IPS-15b (cell line): ENCODE measurements at regions not wholly inside any gene's neighbourhood (a gene's known extent, or its start where the extent isn't known, plus 50 kb on each side); places are given as distances from the start of the nearest gene placed in this dataset.

ENCODE experiments used
- H3K27me3 ChIP-seq: one replicate; pipeline ENCODE4 v1.6.1; 2013; ENCODE audit warnings: low read length; ENCODE audit not compliant: control insufficient read depth, insufficient read depth
- H3K36me3 ChIP-seq: one replicate; pipeline ENCODE4 v1.6.1; 2013; ENCODE audit warnings: low read length; ENCODE audit not compliant: control insufficient read depth, insufficient read depth
- H3K4me1 ChIP-seq: one replicate; pipeline ENCODE4 v1.6.1; 2013; ENCODE audit warnings: mild to moderate bottlenecking, low read length; ENCODE audit not compliant: control insufficient read depth, insufficient read depth
- H3K4me3 ChIP-seq: one replicate; pipeline ENCODE4 v1.5.1; 2013; ENCODE audit warnings: low read depth, low read length
- H3K9ac ChIP-seq: one replicate; pipeline ENCODE4 v1.6.1; 2013; ENCODE audit warnings: low read depth, mild to moderate bottlenecking, low read length
- H3K9me3 ChIP-seq: one replicate; pipeline ENCODE4 v1.6.1; 2013; ENCODE audit warnings: mild to moderate bottlenecking, low read length; ENCODE audit not compliant: control insufficient read depth, insufficient read depth

DNA sequence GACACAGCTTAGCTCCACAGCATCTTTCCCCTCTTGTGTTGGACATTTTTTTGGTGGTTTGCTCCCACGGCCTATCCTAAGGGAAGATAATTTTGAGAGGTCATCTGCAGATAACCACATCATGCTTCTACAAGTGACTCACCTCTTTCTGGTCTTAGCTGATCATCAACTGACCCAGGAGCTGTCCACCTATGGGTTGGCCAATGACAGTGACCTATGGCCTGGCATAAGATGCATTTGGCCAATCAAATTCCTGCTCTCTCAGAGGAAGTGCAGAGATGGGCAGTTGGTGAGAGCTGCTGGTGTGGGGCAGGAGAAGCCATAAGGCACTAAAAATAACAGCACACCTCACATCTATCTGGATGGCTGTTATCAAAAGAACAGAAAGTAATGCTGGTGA lies 100.0 kb upstream of the CLDN14 start:
- Histone ChIP-seq H3K9me3 (no peaks in the 10 kb centered on the region), H3K36me3 (no peaks in the 10 kb centered on the region), H3K4me1 (no peaks in the 10 kb centered on the region), H3K27me3 (no peaks in the 10 kb centered on the region), H3K9ac (no peak overlapping the region), H3K4me3 (no peak overlapping the region)

DNA sequence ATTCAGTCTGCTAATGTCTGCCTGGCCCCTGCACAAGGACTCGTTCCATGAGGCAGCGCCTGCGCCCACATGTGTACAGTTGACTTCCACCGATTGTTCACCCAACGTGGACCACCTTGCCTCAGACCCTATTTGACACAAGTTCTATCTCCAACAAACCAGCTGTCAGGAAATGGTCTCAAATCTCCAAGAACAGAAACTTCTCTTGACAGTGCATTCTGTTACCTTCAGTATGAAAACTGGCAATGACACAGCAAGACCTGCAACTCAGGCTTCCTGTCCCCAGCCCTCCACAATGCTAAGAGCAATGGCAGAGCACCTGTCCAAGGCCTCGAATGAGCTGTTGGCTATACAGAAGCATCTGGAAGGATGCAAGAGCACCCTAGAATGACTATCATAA lies 102.3 kb upstream of the CLDN14 start:
- Histone ChIP-seq H3K4me3 (no peak overlapping the region), H3K4me1 (no peaks in the 10 kb centered on the region), H3K9me3 (no peaks in the 10 kb centered on the region), H3K36me3 (no peaks in the 10 kb centered on the region), H3K27me3 (no peaks in the 10 kb centered on the region), H3K9ac (no peak overlapping the region)

DNA sequence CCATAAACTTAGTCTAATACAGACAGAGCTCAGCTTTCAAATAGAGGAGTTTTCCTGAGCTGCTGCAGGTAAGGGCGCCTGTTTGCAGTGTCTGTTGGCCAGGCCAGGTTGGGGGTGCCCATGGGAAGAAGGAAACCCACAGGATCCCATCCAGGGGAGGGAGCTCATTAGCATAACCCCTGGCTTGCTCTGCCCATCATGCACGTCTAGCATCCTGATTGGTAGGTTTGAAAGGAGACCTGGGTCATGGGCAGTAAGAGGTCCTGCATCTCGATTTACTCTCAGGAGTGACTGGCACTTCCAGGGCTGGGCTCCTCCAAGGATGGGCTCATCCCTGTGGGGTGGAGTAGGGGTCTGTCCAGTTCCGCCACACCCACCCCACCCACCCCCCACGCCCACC lies 103.7 kb upstream of the CLDN14 start:
- H3K9me3 ChIP-seq, result no peaks in the 10 kb centered on the region
- no peaks in the 10 kb centered on the region for H3K27me3 ChIP-seq
- no peaks in the 10 kb centered on the region for H3K36me3 ChIP-seq
- H3K9ac ChIP-seq, result no peak overlapping the region
- no peak overlapping the region for H3K4me3 ChIP-seq
- H3K4me1 ChIP-seq, result no peaks in the 10 kb centered on the region

DNA sequence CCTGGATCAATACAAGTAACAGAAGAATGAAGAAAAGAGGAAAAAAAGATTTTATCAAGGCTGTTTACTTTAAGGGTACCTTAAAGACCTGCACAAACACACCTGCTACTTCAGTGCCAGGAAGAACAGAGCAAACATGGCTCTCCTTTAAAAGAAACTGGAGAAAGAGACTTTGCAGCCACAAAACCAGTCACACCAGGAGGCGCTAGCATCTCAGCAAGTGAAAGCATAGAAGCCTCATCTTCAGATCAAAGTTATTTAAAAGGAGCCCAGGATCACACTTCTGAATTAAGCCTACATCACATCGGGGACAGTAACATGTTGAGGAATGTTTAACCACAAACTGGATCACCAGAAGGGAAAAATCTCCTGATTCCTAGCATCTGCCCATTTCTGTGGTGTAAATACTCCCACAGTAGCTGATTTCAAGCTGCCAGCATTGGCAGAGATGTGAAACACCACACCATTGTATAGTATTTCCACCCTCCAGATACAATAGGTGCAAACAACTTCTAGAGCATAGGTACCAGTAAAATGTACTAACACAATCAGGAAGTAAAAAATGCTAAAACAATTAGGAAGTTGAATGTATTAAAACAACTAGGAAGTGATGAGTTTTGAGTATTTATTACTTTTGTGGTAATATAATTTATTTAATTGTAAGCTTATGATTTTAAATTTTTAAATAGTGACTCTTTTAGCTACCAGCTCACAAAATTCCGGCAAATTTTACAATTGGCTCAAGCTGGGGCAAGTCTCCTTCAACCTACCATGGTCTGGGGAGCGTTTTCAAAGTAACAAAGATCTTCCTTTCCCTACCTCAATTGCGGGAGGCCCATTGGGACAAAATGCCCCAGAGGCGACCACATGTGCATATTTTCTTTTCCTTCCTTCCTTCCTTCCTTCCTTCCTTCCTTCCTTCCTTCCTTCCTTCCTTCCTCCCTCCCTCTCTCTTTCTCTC lies 105.3 kb upstream of the CLDN14 start:
- Histone ChIP-seq H3K9ac (no peak overlapping the region), H3K27me3 (no peaks in the 10 kb centered on the region), H3K36me3 (no peaks in the 10 kb centered on the region), H3K4me1 (no peaks in the 10 kb centered on the region), H3K4me3 (no peak overlapping the region), H3K9me3 (no peaks in the 10 kb centered on the region)

DNA sequence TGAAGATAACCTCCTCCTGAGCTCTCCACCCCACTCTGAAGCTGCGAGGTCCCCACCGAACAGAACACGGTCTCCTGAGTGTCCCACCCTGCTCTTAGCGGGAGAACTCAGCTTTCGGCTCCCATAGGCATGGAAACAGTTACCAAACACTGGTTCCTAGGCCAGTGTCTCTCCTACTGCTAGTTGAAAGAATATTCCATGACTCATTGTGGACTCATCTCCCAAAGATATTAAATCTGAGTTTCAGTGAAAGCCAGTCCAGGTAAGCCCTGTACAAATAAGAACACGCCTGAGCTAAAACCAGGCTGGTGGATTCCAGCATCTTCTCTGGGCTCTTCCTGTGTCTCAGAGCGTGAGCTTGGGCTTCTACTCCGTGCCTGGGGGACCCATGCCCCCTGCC lies 107.5 kb upstream of the CLDN14 start:
- Histone ChIP-seq H3K4me3 (no peak overlapping the region), H3K9ac (no peak overlapping the region), H3K36me3 (no peaks in the 10 kb centered on the region), H3K27me3 (no peaks in the 10 kb centered on the region), H3K4me1 (no peaks in the 10 kb centered on the region), H3K9me3 (no peaks in the 10 kb centered on the region)

DNA sequence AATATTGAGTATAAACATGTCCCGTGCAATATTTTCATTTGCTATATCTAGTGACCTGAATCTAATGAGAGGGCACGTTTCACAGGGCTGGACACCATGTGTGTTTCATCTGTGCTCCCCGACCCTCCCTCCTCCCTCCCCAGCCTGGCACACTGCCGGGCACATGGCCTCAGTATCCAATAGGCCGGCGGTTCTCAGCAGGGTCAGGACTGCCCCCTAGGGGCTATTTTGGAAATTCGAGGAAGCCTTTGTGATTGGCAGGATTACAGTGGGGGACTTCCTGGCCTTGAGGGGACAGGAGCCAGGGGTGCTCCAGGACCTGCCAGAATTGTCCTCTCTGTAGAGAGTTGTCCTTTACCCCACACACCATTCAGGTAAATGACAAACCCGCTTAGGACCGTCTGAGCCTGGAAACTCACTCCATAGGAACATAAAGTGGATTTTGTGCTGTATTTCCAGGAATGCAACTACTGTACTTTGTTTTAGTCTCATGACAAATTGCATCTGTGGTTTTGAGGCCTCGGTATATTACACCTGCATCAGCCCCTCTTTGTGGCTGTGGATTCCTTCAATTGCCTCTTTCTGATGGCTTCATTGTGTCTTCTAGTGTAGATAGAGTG lies 109.5 kb upstream of the SIM2 start:
- Histone ChIP-seq H3K27me3 (no peaks in the 10 kb centered on the region), H3K4me1 (no peaks in the 10 kb centered on the region), H3K4me3 (no peak overlapping the region), H3K9ac (no peak overlapping the region), H3K9me3 (no peaks in the 10 kb centered on the region), H3K36me3 (no peaks in the 10 kb centered on the region)

DNA sequence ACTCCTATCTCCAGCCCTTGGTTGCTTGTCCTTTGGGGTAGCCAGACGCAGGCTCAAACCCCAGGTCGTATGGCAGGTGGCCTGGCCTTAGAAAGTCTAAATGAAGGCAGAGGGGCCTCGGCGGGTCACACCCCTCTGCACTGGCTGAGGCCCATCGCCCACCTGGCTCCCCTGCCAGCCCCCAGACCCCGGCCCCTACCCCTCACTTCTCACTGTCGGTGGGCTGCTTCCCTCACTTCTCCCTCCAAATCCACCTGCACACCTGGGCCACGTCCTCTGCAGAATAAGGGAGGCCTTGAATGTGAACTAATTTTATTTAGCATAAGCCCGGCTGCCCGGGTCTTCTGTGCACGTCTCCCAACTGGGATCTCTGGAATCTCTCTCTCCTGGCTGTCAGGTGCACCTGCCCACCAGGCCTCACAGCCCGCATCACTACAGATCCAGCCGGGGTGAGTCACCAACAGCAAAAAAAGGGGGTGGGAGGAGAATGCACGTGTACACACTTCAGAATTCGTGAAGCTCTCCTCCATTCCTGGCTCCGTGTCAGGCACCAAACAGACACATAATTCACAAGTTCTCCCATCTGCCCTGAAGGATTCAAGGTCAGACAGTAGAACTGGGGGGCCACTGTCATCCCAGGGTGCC lies 107.5 kb upstream of the SIM2 start:
- H3K9ac ChIP-seq, result no peak overlapping the region
- no peaks in the 10 kb centered on the region for H3K9me3 ChIP-seq
- H3K36me3 ChIP-seq, result no peaks in the 10 kb centered on the region
- H3K4me3 ChIP-seq, result no peak overlapping the region
- H3K4me1 ChIP-seq, result no peaks in the 10 kb centered on the region
- H3K27me3 ChIP-seq, result no peaks in the 10 kb centered on the region

DNA sequence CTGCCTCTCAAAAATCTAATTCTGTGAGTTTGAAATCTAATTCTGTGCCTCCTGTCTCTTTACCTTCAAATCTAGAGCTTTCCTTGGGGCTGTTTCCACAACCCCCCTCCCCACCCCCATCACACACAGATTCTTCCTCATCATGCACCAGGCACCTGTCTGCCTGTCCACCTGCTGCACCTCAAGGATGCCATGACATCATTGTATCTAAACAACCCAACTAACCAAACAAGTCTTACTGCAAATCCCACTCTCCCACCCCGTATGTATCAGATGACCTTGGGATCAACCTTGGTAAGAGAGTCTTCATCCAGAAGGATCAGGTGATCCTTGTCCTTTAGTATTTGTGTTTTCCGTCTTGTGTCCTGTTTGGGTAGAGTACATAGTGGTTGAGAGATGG lies 102.7 kb upstream of the SIM2 start:
- Histone ChIP-seq H3K4me3 (no peak overlapping the region), H3K9me3 (no peaks in the 10 kb centered on the region), H3K9ac (no peak overlapping the region), H3K4me1 (no peaks in the 10 kb centered on the region), H3K27me3 (no peaks in the 10 kb centered on the region), H3K36me3 (no peaks in the 10 kb centered on the region)

DNA sequence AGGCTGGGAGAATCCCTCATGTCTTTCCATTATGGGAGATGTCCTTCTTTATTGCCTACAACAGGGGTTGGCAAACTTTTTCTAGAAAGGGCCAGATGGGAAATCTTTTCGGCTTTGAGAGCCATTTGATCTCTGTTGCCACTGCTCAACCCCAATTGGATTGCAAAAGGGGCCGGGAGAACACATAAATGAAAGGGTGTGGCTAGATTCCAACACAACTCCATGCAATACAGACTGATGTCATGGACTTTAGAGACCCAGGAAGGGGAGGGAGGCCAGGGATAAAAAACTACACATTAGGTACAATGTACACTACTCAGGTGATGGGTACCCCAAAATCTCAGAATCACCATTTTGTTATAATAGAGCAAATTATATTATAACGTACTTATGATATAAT lies 97.6 kb upstream of the SIM2 start:
- H3K9ac ChIP-seq, result no peak overlapping the region
- no peaks in the 10 kb centered on the region for H3K36me3 ChIP-seq
- no peaks in the 10 kb centered on the region for H3K9me3 ChIP-seq
- no peaks in the 10 kb centered on the region for H3K27me3 ChIP-seq
- H3K4me1 ChIP-seq, result no peaks in the 10 kb centered on the region
- no peak overlapping the region for H3K4me3 ChIP-seq

DNA sequence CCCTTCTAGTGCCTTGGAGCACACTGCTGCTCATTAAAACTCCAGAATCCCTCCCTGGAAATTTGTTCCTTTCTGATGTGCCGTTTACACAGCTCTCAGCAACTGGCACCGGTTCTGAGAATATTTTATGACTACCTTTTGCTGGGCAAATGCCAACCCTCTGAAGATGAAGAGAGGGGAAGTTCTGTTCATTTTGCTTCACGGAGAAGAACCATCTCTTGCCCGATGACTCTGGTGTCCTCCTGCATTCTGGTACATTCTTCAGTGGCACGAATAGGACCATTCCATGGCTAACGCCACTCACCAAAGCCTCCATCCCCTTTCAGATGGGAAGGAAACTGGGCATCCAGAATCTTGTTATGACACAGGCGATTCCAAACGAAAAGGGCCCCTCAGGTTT lies 96.2 kb upstream of the SIM2 start:
- Histone ChIP-seq H3K9ac (no peak overlapping the region), H3K27me3 (no peaks in the 10 kb centered on the region), H3K36me3 (no peaks in the 10 kb centered on the region), H3K4me3 (no peak overlapping the region), H3K4me1 (no peaks in the 10 kb centered on the region), H3K9me3 (no peaks in the 10 kb centered on the region)

DNA sequence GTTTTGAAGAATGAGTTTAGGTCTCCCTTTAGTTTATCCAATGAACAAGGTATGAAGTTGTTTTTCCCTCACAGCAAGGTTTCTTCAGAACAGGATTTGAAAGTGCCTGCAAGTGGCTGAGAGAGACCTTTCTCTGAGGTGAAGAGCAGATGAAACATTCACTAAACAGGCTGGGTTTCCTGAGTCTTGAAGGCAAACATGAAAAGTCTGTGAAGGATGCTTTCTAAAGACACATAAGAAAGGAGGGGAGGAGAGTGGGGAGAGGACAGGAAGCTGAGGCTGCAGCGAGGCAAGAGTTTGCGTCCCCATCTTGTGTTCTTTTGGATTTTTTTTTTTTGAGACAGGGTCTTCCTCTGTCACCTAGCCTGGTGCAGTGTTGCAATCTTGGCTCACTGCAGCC lies 95.7 kb upstream of the SIM2 start:
- Histone ChIP-seq H3K4me3 (no peak overlapping the region), H3K27me3 (no peaks in the 10 kb centered on the region), H3K36me3 (no peaks in the 10 kb centered on the region), H3K9ac (no peak overlapping the region), H3K4me1 (no peaks in the 10 kb centered on the region), H3K9me3 (no peaks in the 10 kb centered on the region)

DNA sequence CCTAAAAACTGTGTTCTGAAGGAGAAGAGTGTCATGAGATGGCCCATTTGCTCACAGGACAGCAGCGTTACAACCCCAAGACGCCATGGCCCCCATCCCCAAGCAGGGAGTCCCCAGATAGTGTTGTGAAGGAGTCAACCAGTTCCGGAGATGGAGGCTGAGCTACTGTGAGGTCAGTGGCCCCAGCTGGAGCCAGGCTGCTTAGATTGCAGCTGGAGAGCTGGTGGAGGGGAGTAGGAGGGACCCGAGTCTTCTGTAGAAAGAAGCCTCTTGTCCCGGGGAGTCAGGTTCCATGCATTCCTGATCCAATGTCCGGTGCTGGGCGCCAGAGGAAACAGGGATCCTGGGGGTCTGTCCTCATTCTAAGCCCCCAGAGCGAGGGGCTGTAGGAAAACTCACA lies 93.5 kb upstream of the SIM2 start:
- Histone ChIP-seq H3K9ac (no peak overlapping the region), H3K4me3 (no peak overlapping the region), H3K4me1 (peaks cover 4% of the 10 kb centered on the region), H3K9me3 (no peaks in the 10 kb centered on the region), H3K27me3 (no peaks in the 10 kb centered on the region), H3K36me3 (no peaks in the 10 kb centered on the region)
